GM23338 (cell line): ENCODE measurements at regions not wholly inside any gene's neighbourhood (a gene's known extent, or its start where the extent isn't known, plus 50 kb on each side); places are given as distances from the start of the nearest gene placed in this dataset.

ENCODE experiments used
- ATAC-seq: fragments of 200-7000 bp; cut with Tn5 transposase; 3 replicates; pipeline ENCODE4 v1.9.1; 2020
- DNase-seq: peaks from one replicate; pipeline ENCODE4 v3.0.0-alpha.2; 2015; ENCODE audit warnings: low spot score
- H2AFZ ChIP-seq: fragments of 200-600 bp; sonication (generic); 2 replicates; pipeline ENCODE4 v1.8.0; 2016; ENCODE audit warnings: antibody characterized with exemption, mild to moderate bottlenecking, moderate library complexity
- H3F3A ChIP-seq: fragments of 200-600 bp; sonication (generic); replicated peaks from 2 replicates; pipeline ENCODE4 v1.8.0; 2017; ENCODE audit warnings: antibody characterized with exemption, mixed run types, low read depth
- H3K27ac ChIP-seq: fragments of 200-600 bp; sonication (generic); 2 replicates; pipeline ENCODE4 v1.6.1; 2016; ENCODE audit warnings: low read depth
- H3K27me3 ChIP-seq: fragments of 200-600 bp; sonication (generic); 2 replicates; pipeline ENCODE4 v1.8.0; 2016; ENCODE audit warnings: mild to moderate bottlenecking, mixed run types, moderate library complexity; ENCODE audit not compliant: insufficient read depth
- H3K36me3 ChIP-seq: fragments of 200-600 bp; sonication (generic); 2 replicates; pipeline ENCODE4 v1.8.0; 2016; ENCODE audit warnings: mild to moderate bottlenecking; ENCODE audit not compliant: insufficient read depth
- H3K4me1 ChIP-seq: fragments of 200-600 bp; sonication (generic); 2 replicates; pipeline ENCODE4 v1.8.0; 2016; ENCODE audit warnings: mild to moderate bottlenecking, moderate library complexity; ENCODE audit not compliant: insufficient read depth
- H3K4me2 ChIP-seq: fragments of 200-600 bp; sonication (generic); 2 replicates; pipeline ENCODE4 v1.7.1; 2017; ENCODE audit warnings: mixed run types
- H3K4me3 ChIP-seq: fragments of 200-600 bp; sonication (generic); 2 replicates; pipeline ENCODE4 v1.6.1; 2016; ENCODE audit warnings: mixed run types
- H3K79me2 ChIP-seq: fragments of 200-600 bp; sonication (generic); replicated peaks from 2 replicates; pipeline ENCODE4 v1.8.0; 2017; ENCODE audit warnings: mild to moderate bottlenecking; ENCODE audit not compliant: insufficient read depth
- H3K9me2 ChIP-seq: fragments of 200-600 bp; sonication (generic); 2 replicates; pipeline ENCODE4 v1.8.0; 2017; ENCODE audit not compliant: insufficient read depth
- H4K20me1 ChIP-seq: fragments of 200-600 bp; sonication (generic); replicated peaks from 2 replicates; pipeline ENCODE4 v1.8.0; 2017; ENCODE audit warnings: mild to moderate bottlenecking; ENCODE audit not compliant: insufficient read depth
- H3K27ac Mint-ChIP-seq: 2 replicates; pipeline ENCODE4 v1.8.0; 2020; ENCODE audit warnings: inconsistent platforms, mild to moderate bottlenecking, moderate library complexity, mixed read lengths
- H3K27me3 Mint-ChIP-seq: 3 replicates; pipeline ENCODE4 v1.8.0; 2022; ENCODE audit warnings: low read depth, mild to moderate bottlenecking, moderate library complexity, mixed read lengths, inconsistent platforms; ENCODE audit not compliant: insufficient read depth, poor library complexity
- H3K36me3 Mint-ChIP-seq: 3 replicates; pipeline ENCODE4 v1.8.0; 2021; ENCODE audit warnings: low read depth, mild to moderate bottlenecking, inconsistent platforms, moderate library complexity, mixed read lengths
- H3K4me1 Mint-ChIP-seq: 3 replicates; pipeline ENCODE4 v1.8.0; 2020; ENCODE audit warnings: mild to moderate bottlenecking, inconsistent platforms, mixed read lengths
- H3K4me3 Mint-ChIP-seq: 3 replicates; pipeline ENCODE4 v1.8.0; 2021; ENCODE audit warnings: moderate library complexity, mild to moderate bottlenecking, inconsistent platforms, mixed read lengths
- H3K9me3 Mint-ChIP-seq: 3 replicates; pipeline ENCODE4 v1.8.0; 2020; ENCODE audit warnings: moderate library complexity, mild to moderate bottlenecking, inconsistent platforms, mixed read lengths
- CREB1 ChIP-seq: fragments of 250-450 bp; sonication (Bioruptor Pico); IDR thresholded peaks from 2 replicates; pipeline ENCODE4 v1.5.0; 2020; ENCODE audit warnings: low read depth, mild to moderate bottlenecking, moderate library complexity
- JUNB ChIP-seq: IDR thresholded peaks from one replicate; pipeline ENCODE4 v1.6.1; 2016; ENCODE audit warnings: antibody characterized with exemption; ENCODE audit not compliant: unreplicated experiment
- STAT1 ChIP-seq: IDR thresholded peaks from one replicate; pipeline ENCODE4 v1.6.1; 2016; ENCODE audit warnings: antibody characterized with exemption; ENCODE audit not compliant: unreplicated experiment
- TF ChIP-seq, protein P1 (sequence below): IDR thresholded peaks from one replicate; pipeline ENCODE4 v1.6.1; 2018; ENCODE audit warnings: antibody characterized with exemption; ENCODE audit not compliant: unreplicated experiment
- TF ChIP-seq, protein P2 (sequence below): IDR thresholded peaks from 2 replicates; pipeline ENCODE4 v1.6.1; 2016; ENCODE audit warnings: antibody characterized with exemption

DNA sequence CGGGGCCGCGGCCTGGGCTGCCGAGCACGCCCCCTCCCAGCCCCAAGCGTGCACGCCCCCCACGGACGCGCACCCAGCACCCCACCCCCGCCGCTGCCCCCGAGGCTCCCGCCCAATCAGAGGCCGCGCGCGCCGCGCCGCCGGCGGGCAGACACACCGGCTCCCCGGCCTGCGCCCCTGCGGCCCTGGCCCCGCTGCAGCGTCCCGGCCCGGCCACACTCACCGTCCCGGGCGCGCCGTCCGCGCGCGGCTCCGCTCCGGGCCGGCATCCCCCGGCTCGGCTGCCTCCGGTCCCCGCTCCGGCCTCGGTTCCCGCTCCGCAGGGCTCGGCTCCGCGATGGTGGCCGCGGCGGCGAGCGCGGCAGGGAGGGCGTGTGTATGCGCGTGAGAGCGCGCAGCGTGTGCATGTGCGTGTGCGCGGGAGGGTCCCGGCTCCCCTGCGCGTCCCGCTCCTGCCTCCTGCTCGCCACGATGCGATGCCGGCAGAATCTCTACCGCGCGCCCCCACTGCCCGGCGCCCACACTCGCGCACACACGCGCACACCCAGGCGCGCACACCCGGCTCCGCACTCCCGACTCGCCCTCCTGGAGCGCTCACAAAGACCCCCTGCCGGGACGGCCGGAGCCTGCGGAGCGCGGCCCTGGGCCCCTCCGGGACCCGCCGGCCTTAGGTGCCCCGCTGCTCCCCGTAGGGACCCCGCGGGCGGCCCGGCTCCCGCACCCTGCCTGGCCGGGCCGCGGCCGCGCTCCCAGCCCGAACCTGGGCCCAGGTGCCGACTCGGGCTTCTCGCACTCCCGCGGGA lies 186.5 kb upstream of the LINGO1 start (continued):
- TF ChIP-seq, protein P1, sequence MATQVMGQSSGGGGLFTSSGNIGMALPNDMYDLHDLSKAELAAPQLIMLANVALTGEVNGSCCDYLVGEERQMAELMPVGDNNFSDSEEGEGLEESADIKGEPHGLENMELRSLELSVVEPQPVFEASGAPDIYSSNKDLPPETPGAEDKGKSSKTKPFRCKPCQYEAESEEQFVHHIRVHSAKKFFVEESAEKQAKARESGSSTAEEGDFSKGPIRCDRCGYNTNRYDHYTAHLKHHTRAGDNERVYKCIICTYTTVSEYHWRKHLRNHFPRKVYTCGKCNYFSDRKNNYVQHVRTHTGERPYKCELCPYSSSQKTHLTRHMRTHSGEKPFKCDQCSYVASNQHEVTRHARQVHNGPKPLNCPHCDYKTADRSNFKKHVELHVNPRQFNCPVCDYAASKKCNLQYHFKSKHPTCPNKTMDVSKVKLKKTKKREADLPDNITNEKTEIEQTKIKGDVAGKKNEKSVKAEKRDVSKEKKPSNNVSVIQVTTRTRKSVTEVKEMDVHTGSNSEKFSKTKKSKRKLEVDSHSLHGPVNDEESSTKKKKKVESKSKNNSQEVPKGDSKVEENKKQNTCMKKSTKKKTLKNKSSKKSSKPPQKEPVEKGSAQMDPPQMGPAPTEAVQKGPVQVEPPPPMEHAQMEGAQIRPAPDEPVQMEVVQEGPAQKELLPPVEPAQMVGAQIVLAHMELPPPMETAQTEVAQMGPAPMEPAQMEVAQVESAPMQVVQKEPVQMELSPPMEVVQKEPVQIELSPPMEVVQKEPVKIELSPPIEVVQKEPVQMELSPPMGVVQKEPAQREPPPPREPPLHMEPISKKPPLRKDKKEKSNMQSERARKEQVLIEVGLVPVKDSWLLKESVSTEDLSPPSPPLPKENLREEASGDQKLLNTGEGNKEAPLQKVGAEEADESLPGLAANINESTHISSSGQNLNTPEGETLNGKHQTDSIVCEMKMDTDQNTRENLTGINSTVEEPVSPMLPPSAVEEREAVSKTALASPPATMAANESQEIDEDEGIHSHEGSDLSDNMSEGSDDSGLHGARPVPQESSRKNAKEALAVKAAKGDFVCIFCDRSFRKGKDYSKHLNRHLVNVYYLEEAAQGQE: no peak
- TF ChIP-seq JUNB: no peak

DNA sequence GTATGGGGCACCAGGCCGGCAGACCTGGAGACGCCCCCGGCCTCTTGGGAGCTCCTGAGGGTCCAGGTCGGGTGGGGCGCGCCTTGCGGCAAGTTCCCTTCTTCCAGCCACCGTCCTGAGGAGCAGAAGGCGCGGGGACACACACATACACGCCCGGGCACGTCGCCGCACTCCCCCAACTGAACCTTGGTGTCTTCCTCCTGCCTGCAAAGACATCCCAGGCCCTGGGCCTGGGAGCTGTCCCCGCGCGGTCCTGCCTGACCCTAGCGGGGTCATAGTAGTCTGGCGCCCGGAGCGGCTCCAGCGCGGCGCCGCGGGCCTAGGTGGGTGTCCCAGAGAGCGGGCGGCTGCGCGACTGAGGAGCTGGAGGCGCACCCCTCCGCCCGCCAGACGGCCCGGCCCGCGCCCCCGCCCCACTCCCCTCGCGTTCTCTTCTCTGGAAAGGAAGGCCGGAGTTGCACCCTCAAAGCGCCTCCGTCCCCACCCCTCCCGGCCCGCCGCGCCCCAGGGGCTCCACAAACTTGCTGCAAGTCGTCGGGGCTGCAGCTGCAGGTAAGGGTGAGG lies 185.9 kb upstream of the LINGO1 start:
- H3F3A ChIP-seq: no peaks in the 10 kb centered on the region
- no peak overlapping the region for H3K27ac Mint-ChIP-seq
- TF ChIP-seq, protein P1: no peak
- TF ChIP-seq STAT1 (no peak), CREB1 (CRISPR knock-in tag) (no peak), JUNB (no peak)
- TF ChIP-seq, protein P2, sequence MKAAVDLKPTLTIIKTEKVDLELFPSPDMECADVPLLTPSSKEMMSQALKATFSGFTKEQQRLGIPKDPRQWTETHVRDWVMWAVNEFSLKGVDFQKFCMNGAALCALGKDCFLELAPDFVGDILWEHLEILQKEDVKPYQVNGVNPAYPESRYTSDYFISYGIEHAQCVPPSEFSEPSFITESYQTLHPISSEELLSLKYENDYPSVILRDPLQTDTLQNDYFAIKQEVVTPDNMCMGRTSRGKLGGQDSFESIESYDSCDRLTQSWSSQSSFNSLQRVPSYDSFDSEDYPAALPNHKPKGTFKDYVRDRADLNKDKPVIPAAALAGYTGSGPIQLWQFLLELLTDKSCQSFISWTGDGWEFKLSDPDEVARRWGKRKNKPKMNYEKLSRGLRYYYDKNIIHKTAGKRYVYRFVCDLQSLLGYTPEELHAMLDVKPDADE: no peak
- no peaks in the 10 kb centered on the region for H3K36me3 ChIP-seq
- no peaks in the 10 kb centered on the region for H3K36me3 Mint-ChIP-seq
- H3K27me3 ChIP-seq: peaks cover 44% of the 10 kb centered on the region
- H4K20me1 ChIP-seq: no peaks in the 10 kb centered on the region; the same call in 1 of the 2 replicates
- H3K27ac ChIP-seq: no peak overlapping the region
- peak overlapping the region; percentile 65 for H3K4me3 ChIP-seq
- H3K27me3 Mint-ChIP-seq: peaks cover 36% of the 10 kb centered on the region
- peak overlapping the region; percentile 56 for H2AFZ ChIP-seq
- peak overlapping the region; percentile 58 for H3K4me3 Mint-ChIP-seq
- H3K4me2 ChIP-seq: peak overlapping the region; percentile 80
- no peaks in the 10 kb centered on the region for H3K9me2 ChIP-seq
- ATAC-seq (peak; percentile 10), DNase-seq (peak; percentile 44)
- H3K4me1 Mint-ChIP-seq: peaks cover 18% of the 10 kb centered on the region
- no peaks in the 10 kb centered on the region; the same call in 2 of the 3 replicates for H3K9me3 Mint-ChIP-seq
- H3K4me1 ChIP-seq: peaks cover 3% of the 10 kb centered on the region
- no peaks in the 10 kb centered on the region for H3K79me2 ChIP-seq
